HG03342 (cell line): ENCODE measurements at regions not wholly inside any gene's neighbourhood (a gene's known extent, or its start where the extent isn't known, plus 50 kb on each side); places are given as distances from the start of the nearest gene placed in this dataset.
"Not testable (repeated sequence)": the region's sequence is repeated elsewhere in the genome, so short reads cannot be mapped to it uniquely, and the experiment has no call there.

Experiments
- ATAC-seq: cut with Tn5 transposase; IDR thresholded peaks from one replicate; pipeline ENCODE4 v1.9.1; 2021; ENCODE audit warnings: mild to moderate bottlenecking, moderate library complexity; ENCODE audit not compliant: unreplicated experiment

DNA sequence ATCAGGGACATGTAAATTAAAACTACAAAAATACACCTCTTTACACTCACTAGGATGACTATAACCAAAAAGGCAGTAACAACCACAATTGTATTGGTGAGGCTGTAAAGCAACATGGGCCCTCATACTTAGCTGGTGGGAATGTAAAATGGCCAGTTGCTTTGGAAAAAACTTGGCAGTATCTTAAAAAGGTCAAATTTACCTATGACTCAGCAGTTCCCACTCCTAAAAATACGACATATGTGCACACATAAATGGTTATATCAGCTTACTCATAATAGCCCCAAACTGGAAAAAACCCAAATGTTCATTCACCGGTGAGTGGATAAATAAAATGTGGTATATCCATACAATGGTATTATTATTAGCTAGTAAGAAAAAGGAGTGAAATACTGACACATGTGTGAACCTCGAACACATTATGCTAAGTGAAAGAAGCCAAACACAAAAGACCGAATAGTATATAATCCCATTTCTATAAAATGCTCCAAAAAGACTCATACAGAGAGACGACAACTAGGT lies 391.4 kb downstream of the NPIPA8 start:
- ATAC-seq, result no peak

DNA sequence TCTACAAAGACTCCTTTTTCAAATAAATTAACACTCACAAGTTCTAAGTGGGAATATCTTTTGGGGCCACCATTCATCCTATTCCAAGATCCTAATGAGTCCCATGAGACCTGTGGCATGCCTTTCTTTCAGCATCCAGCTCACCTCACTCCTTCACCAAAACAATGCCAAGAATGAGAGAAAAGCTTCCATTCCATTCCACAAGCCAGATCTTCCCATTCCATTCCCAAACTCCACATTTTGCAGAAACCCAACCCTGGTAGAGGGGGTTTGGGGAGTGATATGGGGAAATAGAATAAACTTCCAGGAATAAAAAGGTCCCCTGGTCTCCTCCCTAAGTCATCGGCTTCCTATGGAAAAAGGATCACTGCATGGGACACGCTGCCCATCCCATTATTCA lies 392.2 kb downstream of the NPIPA8 start:
- ATAC-seq, result no peak

- ATAC-seq, result no peak
These were observed 394.5 kb downstream of the NPIPA8 start for GRCh38 chr16:17942067-17942466.

DNA sequence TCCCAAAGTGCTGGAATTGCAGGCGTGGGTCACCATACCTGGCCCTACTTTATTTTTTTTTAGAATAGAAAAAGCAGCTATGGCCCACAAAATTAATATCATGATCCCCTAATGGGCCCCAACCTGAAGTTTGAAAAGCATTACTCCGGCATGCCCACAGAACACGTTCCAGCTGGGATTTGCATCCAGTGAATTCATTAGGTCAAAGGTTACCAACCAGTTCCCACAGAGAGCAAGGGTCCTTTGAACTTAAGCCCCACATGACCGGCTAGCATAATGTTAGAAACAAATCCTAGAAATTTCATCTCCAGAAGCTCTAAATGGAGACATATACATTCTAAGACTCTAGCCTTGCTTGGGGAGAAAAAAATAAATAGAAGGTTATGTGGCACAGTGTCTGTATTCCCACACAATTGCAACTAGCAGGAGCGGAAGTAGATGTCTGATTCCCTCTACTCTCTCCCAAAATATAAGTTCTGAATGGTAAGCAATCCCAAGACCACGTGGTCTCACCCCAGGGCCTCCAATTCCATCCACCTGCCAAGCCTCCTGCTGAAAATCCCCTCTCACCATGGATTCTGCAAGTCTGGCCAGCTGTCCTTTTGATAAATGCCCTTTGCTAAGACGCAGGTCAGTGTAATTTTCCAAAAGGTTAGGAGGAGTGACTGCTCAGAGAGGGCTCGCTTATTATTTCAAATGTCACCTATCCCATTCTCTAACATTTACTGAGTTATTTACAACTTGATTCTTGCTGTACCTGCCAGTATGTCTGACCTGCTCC lies 395.8 kb downstream of the NPIPA8 start:
- no peak for ATAC-seq

DNA sequence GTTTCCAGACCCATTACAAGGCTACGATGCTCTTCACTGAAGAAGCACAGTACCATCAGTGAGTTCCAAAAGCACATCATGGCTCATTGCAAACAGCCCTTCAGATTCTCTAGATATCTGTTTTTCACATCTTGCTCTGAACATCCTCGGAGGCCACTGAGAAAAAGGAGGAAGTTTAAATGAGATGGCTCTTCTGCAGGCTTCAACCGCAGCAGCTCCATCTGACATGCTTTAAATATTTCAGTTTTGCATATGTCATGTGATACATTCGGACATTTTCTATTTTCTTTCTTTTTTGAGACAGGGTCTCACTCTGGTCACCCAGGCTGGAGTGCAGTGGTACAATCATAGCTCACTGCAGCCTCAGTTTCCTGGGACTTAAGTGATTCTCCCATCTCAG lies 396.8 kb downstream of the NPIPA8 start:
- peak; percentile 47 for ATAC-seq

GRCh38 chr16:17939122-17939536 lies 397.4 kb downstream of the NPIPA8 start:
- peak; percentile 55 for ATAC-seq

GRCh38 chr16:17938546-17938945 lies 398.0 kb downstream of the NPIPA8 start:
- no peak for ATAC-seq

- ATAC-seq, result no peak
These were observed 399.7 kb downstream of the NPIPA8 start for GRCh38 chr16:17936766-17937402.

DNA sequence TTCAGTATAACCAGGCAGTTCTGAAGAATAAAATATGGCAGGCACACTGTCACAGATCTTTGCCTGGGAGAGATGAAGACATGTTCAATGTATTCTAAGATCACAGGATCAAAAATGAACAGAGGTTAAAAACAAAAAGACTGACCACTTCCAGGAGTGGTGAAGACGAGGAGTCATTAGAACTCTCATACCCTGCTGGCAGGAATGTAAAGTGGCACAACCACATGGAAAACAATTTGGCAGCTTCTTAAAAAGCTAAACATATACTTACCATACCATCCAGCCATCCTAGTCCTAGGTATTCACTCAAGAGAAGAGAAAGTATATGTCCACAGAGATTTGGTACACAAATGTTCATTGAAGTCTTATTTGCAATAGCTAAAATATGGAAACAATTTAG lies 406.3 kb downstream of the NPIPA8 start:
- ATAC-seq, result no peak

DNA sequence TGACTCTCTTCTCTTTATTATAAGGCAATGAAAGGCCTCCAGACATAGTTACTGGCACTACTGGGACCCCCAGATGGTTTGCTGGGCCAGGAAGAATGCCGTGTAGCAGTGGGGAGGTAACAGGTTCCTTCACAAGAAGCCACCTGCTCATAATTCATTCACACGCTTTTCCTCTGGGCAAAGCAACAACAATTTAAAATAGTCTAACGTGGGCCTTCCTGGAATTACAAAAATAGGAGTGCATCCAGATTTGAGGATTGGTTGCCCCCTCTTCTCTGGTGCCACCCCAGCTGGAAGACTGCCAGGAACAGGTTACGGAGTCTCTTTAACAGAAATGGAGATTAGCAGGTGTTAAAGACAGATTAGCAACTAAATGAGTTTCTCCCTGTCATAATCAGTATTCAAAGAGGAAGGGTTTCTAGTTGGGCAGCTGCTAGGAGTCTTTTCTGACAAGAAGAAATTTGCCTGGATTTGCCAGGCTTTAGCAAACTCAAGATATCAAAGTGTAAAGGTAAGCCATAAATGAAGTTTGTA lies 409.6 kb downstream of the NPIPA8 start:
- ATAC-seq, result no peak

- ATAC-seq, result no peak
These were observed 410.1 kb downstream of the NPIPA8 start for GRCh38 chr16:17926461-17926860.

DNA sequence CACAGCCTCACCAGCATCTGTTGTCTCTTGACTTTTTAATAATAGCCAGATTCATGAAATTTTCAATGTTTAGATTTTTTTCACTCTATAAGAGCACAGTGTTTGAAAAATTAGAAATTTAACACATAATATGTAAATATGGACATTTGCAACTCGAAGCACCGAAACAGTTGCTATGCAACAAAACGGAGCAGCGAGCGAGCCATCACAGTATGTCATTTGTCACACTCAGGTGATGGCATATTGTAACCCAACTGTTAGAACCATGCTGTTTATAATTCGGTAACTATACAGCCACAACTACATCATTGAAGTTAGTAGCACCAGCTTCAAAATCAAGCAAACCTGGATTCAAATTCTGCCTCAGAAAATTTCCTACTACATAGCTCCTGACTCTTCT lies 410.8 kb downstream of the NPIPA8 start:
- no peak for ATAC-seq

DNA sequence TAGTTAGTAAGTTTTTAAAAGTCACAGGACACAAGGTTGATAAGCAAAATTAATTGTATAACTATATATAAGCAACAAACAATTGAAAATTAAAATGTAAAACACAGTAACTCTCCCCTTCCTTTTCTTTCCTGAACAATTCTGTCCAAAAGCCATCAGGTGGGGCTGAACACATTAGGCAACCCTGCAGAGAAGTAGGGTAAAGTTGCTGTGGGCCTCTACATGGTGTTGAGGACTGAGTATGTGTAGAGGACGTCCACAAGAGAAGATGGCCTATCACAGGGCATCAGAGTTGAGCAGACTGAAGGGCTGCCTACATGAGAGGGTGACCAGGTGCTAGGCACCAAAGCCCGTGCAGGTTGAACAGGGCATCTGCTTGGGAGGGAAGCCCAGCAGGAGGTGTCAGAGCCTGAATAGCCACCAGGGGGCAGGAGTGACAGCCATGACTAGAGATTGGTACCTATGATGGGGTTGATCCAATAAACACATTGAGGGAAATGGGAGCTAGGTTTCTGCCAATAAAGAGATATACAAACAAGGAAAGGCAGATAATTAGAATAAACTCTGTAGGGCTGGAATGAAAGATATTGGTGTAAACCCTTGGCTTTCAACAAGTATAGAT lies 415.1 kb downstream of the NPIPA8 start:
- ATAC-seq, result peak; percentile 62

DNA sequence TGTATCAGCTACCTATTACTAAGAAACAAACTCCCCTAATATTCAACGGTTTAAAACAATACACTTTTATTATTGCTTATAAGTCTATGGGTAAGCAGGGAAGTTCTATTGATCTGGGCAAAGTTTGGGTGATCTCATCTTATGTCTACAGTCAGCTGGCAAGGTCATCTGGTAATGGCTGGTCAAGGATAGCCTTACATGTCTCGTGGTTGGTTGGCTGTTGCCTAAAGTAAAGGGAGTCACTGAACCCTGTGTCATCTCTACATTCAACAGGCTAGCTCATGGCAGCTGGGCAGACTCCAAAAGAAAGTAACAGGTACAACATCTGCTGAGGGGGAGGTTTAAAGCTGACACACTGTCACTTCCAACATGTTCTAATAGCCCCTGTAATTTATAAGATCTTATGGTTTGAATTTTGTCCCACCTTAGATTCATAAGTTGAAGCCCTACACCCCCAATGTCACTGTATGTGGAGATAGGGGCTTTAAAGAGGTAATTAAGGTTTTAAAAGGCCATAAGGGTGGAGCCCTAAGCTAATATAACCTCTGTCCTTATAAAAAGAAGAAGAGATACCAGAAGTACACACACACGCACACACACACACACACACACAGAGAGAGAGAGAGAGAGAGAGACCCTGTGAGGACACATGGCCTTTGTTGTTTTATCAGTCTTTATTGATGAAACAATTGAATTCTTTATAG lies 419.1 kb downstream of the NPIPA8 start:
- ATAC-seq, result no peak

DNA sequence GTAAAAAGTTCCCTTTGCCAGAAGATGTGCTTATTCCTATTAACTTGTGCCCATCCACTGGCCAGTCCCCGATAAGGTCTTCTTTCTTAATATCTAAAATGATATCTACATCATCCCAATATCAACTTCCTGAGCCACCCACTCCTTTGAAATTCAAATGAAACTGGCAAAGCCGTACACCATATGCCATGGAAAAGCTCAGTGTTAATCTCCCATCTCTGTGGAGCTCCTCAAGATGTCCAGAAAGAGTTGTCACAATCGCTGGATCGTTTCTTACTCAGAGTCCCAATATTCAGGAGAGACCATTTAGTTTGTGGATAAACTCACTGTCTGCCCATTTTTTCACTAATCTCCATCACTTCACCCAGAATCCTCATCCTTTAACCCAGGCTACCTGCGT lies 420.7 kb downstream of the NPIPA8 start:
- no peak for ATAC-seq

- no peak for ATAC-seq
These were observed 422.4 kb downstream of the NPIPA8 start for GRCh38 chr16:17914168-17914567.

- ATAC-seq, result not testable (repeated sequence)
These were observed 425.0 kb downstream of the NPIPA8 start for GRCh38 chr16:17911578-17911977.

DNA sequence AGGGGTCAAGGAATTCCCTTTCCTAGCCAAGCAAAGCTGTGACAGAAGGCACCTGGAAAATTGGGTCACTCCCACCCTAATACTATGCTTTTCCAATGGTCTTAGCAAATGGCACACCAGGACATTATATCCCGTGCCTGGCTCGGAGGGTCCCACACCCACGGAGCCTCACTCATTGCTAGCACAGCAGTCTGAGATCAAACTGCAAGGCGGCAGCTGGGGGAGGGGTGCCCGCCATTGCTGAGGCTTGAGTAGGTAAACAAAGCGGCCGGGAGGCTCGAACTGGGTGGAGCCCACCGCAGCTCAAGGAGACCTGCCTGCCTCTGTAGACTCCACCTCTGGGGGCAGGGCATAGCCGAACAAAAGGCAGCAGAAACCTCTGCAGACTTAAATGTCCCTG lies 429.9 kb downstream of the NPIPA8 start:
- ATAC-seq, result not testable (repeated sequence)

DNA sequence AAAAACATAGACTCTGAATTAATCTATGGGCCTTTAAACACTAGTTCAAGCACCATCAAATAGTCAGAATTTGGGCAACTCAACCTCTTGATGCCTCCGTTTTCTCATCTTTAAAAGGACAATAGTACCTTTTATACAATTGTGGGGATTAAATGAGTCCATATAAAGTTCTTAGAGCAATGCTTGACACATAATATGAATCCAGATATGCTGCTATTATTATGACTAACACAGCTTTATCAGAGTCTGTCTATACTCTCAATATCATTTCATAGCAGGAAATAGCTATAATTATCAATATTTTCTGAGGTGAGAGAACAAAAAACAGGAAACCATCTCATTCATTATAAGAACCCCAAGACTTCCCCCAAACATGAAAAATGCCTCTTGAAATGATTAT lies 430.5 kb upstream of the XYLT1 start:
- no peak for ATAC-seq

DNA sequence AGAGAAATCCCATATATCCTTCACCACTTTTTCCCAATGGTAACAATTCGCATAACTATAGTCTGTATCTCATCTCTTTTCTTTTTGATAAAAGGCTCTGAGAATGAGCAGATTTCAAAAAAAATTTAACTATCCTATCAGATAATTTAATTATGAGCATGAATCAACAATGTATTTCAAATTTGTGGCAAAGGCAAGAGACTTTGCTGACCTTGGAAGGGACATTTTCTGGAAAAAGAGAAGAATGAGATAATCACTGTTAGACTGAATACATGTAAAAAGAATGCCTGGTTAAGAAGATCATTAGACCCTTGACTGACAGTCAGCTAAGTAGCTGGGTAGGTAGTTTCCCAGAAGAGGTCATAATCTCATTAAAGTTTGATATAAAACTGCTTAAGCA lies 428.4 kb upstream of the XYLT1 start:
- no peak for ATAC-seq

DNA sequence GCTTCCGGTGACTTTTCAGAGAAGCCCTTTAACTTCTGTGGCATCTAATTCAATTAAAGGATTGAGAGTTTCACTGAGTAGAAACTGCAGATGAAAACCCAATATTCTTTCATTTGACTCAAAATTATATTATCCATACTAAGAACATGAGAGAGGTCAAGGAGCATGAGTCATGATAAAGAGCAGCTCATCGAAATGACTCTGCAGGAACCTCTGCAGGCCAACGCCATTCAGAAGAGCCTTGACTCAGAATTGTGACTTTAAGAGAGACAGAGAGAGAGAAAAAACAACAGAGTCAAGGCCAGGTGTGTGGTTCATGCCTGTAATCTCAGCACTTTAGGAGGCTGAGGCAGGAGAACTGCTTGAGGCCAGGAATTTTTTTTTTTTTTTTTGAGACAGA lies 417.2 kb upstream of the XYLT1 start:
- ATAC-seq, result no peak
